Chondrocyte (in vitro differentiated cells): ENCODE measurements at regions not wholly inside any gene's neighbourhood (a gene's known extent, or its start where the extent isn't known, plus 50 kb on each side); places are given as distances from the start of the nearest gene placed in this dataset.

Experiments used
- DNase-seq: peaks from one replicate; pipeline ENCODE4 v3.0.0; 2021; ENCODE audit warnings: mixed read lengths, low spot score
- H3K27ac Mint-ChIP-seq: one replicate; pipeline ENCODE4 v1.8.0; 2021; ENCODE audit warnings: mild to moderate bottlenecking, moderate library complexity, mixed read lengths; ENCODE audit not compliant: unreplicated experiment
- H3K27me3 Mint-ChIP-seq: 2 replicates; pipeline ENCODE4 v1.8.0; 2021; ENCODE audit warnings: low read depth, mixed read lengths
- H3K36me3 Mint-ChIP-seq: 2 replicates; pipeline ENCODE4 v1.8.0; 2021; ENCODE audit warnings: low read depth, mixed read lengths
- H3K4me1 Mint-ChIP-seq: 2 replicates; pipeline ENCODE4 v1.8.0; 2021; ENCODE audit warnings: low read depth, mild to moderate bottlenecking, mixed read lengths
- H3K4me3 Mint-ChIP-seq: one replicate; pipeline ENCODE4 v1.8.0; 2021; ENCODE audit warnings: mild to moderate bottlenecking, moderate library complexity, mixed read lengths; ENCODE audit not compliant: unreplicated experiment
- H3K9me3 Mint-ChIP-seq: 2 replicates; pipeline ENCODE4 v1.8.0; 2021; ENCODE audit warnings: low read depth, mixed read lengths
- TF ChIP-seq, protein P1 (sequence below): fragments of 200-600 bp; sonication (generic); IDR thresholded peaks from 2 replicates; pipeline ENCODE4 v1.5.0; 2021; ENCODE audit warnings: antibody characterized with exemption, mild to moderate bottlenecking, moderate library complexity

DNA sequence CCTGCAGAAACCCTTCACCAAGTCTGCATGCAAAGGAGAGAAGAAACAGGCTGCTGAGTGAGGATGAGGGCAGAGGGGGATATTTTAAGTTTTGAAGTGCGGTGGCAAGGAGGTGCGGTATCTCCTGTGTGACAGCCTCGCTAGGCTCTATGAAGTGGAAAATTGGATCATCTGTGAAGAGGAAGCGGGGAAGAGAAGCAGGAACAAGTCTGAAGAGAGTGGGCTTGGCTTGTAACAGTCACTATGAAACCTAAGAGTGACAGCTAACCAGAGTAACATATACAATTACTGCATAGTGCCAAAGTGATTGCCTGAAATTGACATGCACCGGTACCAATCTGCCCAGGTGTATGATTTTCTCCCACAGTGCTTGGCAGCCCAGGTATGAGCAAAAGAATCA, 287.5 kb upstream of the KLF14 start:
- Mint-ChIP-seq H3K9me3 (no peaks in the 10 kb centered on the region), H3K4me1 (peaks cover 21% of the 10 kb centered on the region), H3K36me3 (peaks cover 4% of the 10 kb centered on the region), H3K4me3 (no peak overlapping the region), H3K27me3 (no peaks in the 10 kb centered on the region), H3K27ac (no peak overlapping the region)
- DNase-seq, result no peak
- TF ChIP-seq, protein P1, sequence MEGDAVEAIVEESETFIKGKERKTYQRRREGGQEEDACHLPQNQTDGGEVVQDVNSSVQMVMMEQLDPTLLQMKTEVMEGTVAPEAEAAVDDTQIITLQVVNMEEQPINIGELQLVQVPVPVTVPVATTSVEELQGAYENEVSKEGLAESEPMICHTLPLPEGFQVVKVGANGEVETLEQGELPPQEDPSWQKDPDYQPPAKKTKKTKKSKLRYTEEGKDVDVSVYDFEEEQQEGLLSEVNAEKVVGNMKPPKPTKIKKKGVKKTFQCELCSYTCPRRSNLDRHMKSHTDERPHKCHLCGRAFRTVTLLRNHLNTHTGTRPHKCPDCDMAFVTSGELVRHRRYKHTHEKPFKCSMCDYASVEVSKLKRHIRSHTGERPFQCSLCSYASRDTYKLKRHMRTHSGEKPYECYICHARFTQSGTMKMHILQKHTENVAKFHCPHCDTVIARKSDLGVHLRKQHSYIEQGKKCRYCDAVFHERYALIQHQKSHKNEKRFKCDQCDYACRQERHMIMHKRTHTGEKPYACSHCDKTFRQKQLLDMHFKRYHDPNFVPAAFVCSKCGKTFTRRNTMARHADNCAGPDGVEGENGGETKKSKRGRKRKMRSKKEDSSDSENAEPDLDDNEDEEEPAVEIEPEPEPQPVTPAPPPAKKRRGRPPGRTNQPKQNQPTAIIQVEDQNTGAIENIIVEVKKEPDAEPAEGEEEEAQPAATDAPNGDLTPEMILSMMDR, result no peak

DNA sequence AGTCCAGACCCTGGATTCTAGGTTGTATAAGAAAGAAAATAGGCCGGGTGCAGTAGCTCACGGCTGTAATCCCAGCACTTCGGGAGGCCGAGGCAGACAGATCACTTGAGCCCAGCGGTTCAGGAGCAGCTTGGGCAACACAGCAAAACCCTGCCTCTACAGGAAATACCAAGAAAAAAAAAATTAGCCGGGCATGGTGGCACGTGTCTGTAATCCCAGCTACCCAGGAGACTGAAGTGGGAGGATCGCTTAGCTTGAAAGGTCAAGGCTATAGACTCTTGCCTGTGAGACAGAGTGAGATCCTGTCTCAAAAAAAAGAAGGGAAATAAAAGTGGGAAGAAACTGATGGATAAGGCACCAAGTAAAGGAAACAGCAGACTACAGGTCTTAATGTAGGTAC, 287.9 kb upstream of the KLF14 start:
- H3K9me3 Mint-ChIP-seq, result no peaks in the 10 kb centered on the region
- peaks cover 4% of the 10 kb centered on the region for H3K36me3 Mint-ChIP-seq
- H3K27ac Mint-ChIP-seq, result peak overlapping the region; percentile 78
- H3K27me3 Mint-ChIP-seq, result no peaks in the 10 kb centered on the region
- TF ChIP-seq, protein P1, result no peak
- no peak overlapping the region for H3K4me3 Mint-ChIP-seq
- H3K4me1 Mint-ChIP-seq, result peaks cover 25% of the 10 kb centered on the region
- DNase-seq, result no peak

DNA sequence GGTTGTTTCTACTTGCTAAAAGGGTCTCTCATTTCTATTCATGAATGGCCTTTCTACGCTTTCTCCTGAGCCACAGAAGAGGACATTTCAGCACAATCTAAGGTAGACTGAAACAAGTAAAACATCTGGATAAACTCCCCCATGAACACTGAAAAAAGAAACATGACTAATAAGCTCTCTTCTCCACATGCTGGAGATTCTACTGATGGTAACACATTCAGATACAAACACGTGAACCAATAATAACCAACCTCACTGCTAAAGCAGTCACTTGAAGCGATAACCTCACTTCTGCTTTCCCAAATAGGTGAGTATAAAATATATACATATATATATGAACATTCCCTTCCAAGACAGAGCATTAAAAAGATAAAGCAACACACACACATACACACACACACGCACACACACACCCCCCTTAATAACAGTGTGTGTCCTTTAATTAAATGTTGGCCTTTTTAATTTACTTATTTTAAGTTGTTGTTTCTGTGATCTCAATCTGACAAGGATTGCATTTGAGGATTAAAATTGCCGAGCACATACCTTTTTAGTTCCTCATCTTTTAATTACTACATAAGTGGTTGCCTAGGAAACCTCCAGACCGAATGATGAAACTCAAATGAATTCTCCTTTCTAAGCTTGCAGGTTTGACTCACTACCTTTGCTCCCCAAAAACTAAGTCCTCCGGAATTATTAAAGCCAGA, 292.4 kb upstream of the KLF14 start:
- Mint-ChIP-seq H3K9me3 (no peaks in the 10 kb centered on the region), H3K36me3 (peaks cover 2% of the 10 kb centered on the region), H3K27me3 (no peaks in the 10 kb centered on the region), H3K27ac (no peak overlapping the region), H3K4me1 (peaks cover 26% of the 10 kb centered on the region), H3K4me3 (no peak overlapping the region)
- TF ChIP-seq, protein P1, result no peak
- no peak for DNase-seq

DNA sequence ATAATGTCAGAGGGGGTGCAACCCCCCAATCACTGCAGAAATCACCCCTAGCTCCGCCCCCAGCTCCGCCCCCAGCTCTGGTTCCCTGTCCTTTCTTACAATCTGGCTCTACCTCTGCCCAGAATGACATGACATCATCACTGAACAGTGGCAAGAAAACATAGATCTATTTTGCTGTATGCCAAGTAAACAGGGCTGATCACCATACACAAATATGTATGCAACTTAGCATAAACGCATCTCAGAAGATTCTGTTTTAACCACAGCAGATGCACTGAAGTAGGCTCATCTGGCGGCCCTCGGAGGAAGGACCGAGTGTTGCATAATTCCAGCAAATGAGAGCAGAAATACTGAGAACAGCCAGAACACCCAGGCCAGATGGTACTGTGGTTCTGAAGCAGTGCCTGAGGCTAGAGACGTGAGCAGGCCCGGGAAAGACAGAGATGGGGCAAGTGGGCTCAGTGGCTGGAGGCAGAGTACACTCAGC, 293.3 kb upstream of the KLF14 start:
- H3K4me3 Mint-ChIP-seq, result no peak overlapping the region
- H3K4me1 Mint-ChIP-seq, result peaks cover 27% of the 10 kb centered on the region
- H3K27ac Mint-ChIP-seq, result no peak overlapping the region
- TF ChIP-seq, protein P1, result no peak
- no peak for DNase-seq
- no peaks in the 10 kb centered on the region for H3K27me3 Mint-ChIP-seq
- no peaks in the 10 kb centered on the region for H3K36me3 Mint-ChIP-seq
- H3K9me3 Mint-ChIP-seq, result no peaks in the 10 kb centered on the region

DNA sequence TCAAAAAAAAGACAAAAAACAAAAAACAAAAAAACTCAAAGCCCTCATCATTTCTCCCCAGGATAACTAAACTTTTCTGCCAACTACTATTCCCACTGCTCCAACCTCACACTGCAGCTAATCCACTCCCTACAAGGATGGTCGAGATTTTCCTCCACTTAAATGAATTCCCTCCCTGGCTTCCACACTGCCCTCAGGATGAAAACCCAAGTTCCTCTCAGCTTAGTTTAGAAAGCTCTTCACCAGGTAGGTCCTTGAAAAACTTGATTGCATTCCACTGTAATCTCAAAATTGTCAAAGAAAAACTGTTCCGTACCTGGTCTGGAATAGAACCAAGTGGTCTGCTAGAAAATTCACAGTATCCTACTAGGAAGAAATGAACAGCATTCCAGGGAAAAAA, 294.3 kb upstream of the KLF14 start:
- no peaks in the 10 kb centered on the region for H3K9me3 Mint-ChIP-seq
- peaks cover 27% of the 10 kb centered on the region for H3K4me1 Mint-ChIP-seq
- no peaks in the 10 kb centered on the region for H3K27me3 Mint-ChIP-seq
- no peak for DNase-seq
- TF ChIP-seq, protein P1, result no peak
- H3K36me3 Mint-ChIP-seq, result no peaks in the 10 kb centered on the region
- no peak overlapping the region for H3K27ac Mint-ChIP-seq
- no peak overlapping the region for H3K4me3 Mint-ChIP-seq
